HCT116 (cell line): ENCODE measurements at regions not wholly inside any gene's neighbourhood (a gene's known extent, or its start where the extent isn't known, plus 50 kb on each side); places are given as distances from the start of the nearest gene placed in this dataset.

Source experiments
- EZH2 ChIP-seq: fragments of 200-600 bp; sonication (generic); IDR thresholded peaks from 2 replicates; pipeline ENCODE4 v1.6.1; 2017; ENCODE audit warnings: antibody characterized with exemption, mixed run types
- EZH2phosphoT487 ChIP-seq: fragments of 200-600 bp; IDR thresholded peaks from 2 replicates; pipeline ENCODE4 v1.6.1; 2018; ENCODE audit warnings: antibody characterized with exemption, borderline replicate concordance
- JUND ChIP-seq: IDR thresholded peaks from 2 replicates; pipeline ENCODE4 v1.6.1; 2012
- POLR2A ChIP-seq: IDR thresholded peaks from 2 replicates; pipeline ENCODE4 v1.7.0; 2011; ENCODE audit warnings: borderline replicate concordance; ENCODE audit not compliant: insufficient read depth, insufficient read length; ENCODE audit errors: extremely low read depth
- POLR2AphosphoS5 ChIP-seq: IDR thresholded peaks from 2 replicates; pipeline ENCODE4 v1.6.1; 2011; ENCODE audit warnings: mild to moderate bottlenecking, low read depth, low read length, moderate library complexity
- SIN3A ChIP-seq: IDR thresholded peaks from 2 replicates; pipeline ENCODE4 v1.6.1; 2012; ENCODE audit warnings: low read depth
- TCF7L2 ChIP-seq: IDR thresholded peaks from 2 replicates; pipeline ENCODE4 v1.7.0; 2011; ENCODE audit warnings: borderline replicate concordance, inconsistent platforms; ENCODE audit not compliant: insufficient read depth, insufficient read length; ENCODE audit errors: extremely low read depth
- ZFX ChIP-seq: fragments of 450-650 bp; IDR thresholded peaks from 2 replicates; pipeline ENCODE4 v1.6.1; 2017
- TF ChIP-seq, protein P1 (sequence below), 3 experiments: fragments of 200-600 bp in 1 of 3; sonication (generic) in 1 of 3; IDR thresholded peaks in 2 of 3; conservative IDR thresholded peaks in 1 of 3; 2 replicates each; pipeline ENCODE4 v1.5.1; 2012 to 2017; ENCODE audit warnings: low read depth in 2 of 3, low read length in 2 of 3, antibody characterized with exemption in 1 of 3, borderline replicate concordance in 1 of 3, control low read depth in 1 of 3, mild to moderate bottlenecking in 1 of 3, mixed read lengths in 1 of 3, mixed run types in 1 of 3, moderate library complexity in 1 of 3; ENCODE audit not compliant: insufficient read depth in 1 of 3

DNA sequence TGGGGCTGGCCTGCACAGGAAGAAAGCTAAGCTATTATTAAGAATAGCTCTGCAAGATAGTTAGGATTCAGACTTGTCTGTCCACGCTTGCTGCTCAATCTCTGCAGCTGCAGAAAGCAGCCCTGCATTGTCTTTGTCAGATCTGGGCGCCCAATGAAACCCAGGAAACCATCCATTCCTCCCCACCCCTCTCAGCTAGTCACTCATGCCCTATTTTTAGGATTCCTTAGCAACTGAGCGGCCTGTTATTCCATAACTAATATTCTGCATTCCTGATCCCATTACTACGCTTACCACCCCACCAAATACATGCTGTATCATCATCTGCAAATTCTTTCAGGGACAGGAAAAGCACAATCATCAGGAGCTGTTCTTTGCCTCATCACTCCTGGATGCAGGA lies 52.9 kb upstream of the APC start:
- TF ChIP-seq, protein P1, sequence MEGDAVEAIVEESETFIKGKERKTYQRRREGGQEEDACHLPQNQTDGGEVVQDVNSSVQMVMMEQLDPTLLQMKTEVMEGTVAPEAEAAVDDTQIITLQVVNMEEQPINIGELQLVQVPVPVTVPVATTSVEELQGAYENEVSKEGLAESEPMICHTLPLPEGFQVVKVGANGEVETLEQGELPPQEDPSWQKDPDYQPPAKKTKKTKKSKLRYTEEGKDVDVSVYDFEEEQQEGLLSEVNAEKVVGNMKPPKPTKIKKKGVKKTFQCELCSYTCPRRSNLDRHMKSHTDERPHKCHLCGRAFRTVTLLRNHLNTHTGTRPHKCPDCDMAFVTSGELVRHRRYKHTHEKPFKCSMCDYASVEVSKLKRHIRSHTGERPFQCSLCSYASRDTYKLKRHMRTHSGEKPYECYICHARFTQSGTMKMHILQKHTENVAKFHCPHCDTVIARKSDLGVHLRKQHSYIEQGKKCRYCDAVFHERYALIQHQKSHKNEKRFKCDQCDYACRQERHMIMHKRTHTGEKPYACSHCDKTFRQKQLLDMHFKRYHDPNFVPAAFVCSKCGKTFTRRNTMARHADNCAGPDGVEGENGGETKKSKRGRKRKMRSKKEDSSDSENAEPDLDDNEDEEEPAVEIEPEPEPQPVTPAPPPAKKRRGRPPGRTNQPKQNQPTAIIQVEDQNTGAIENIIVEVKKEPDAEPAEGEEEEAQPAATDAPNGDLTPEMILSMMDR (IDR thresholded peaks at IDR 0.05 in 2 of 3, conservative IDR thresholded peaks at IDR 0.05 in 1 of 3; ENCODE audit: borderline replicate concordance in 1 of 3, insufficient read depth in 1 of 3, low read depth in 2 of 3, low read length in 2 of 3) = no peak
- TF ChIP-seq POLR2AphosphoS5 (no peak), POLR2A (no peak), ZFX (no peak), TCF7L2 (no peak), SIN3A (no peak), EZH2phosphoT487 (no peak), EZH2 (no peak), JUND (no peak)
